LNCaP clone FGC (cell line): ENCODE measurements at regions not wholly inside any gene's neighbourhood (a gene's known extent, or its start where the extent isn't known, plus 50 kb on each side); places are given as distances from the start of the nearest gene placed in this dataset.

ENCODE experiments used
- DNase-seq: peaks from one replicate; pipeline ENCODE4 v3.0.0-alpha.2; 2011; ENCODE audit warnings: low read depth
- H3K4me3 ChIP-seq: 2 replicates; pipeline ENCODE4 v1.5.1; 2011; ENCODE audit warnings: mild to moderate bottlenecking, low read depth, low read length, control low read depth
- CTCF ChIP-seq: IDR thresholded peaks from 2 replicates; pipeline ENCODE4 v1.5.1; 2012; ENCODE audit warnings: mild to moderate bottlenecking; ENCODE audit not compliant: control insufficient read depth, insufficient read depth; ENCODE audit errors: extremely low read depth

- no peak for TF ChIP-seq CTCF
- no peak for DNase-seq
These were observed 71.7 kb downstream of the MRM1 start for GRCh38 chr17:36673068-36673467.

GRCh38 chr17:36673637-36674277 is 72.4 kb downstream of the MRM1 start:
- no peak overlapping the region for H3K4me3 ChIP-seq
- TF ChIP-seq CTCF: no peak
- DNase-seq: no peak

More at GRCh38 chr17:36673068-36673467, 71.7 kb downstream of the MRM1 start:
- H3K4me3 ChIP-seq: no peak overlapping the region

- TF ChIP-seq CTCF: no peak
- DNase-seq: no peak
- no peak overlapping the region for H3K4me3 ChIP-seq
These were observed 72.9 kb downstream of the MRM1 start for GRCh38 chr17:36674278-36674650.

GRCh38 chr17:36675250-36675649 is 73.9 kb downstream of the MRM1 start:
- H3K4me3 ChIP-seq: no peak overlapping the region
- TF ChIP-seq CTCF: no peak
- no peak for DNase-seq

- no peak overlapping the region for H3K4me3 ChIP-seq
- no peak for DNase-seq
- no peak for TF ChIP-seq CTCF
These were observed 74.4 kb downstream of the MRM1 start for GRCh38 chr17:36675786-36676185.

GRCh38 chr17:36679815-36680467 is 78.6 kb downstream of the MRM1 start:
- no peak for DNase-seq
- no peak overlapping the region for H3K4me3 ChIP-seq
- TF ChIP-seq CTCF: no peak
